AG09319 (cell line): ENCODE measurements at regions not wholly inside any gene's neighbourhood (a gene's known extent, or its start where the extent isn't known, plus 50 kb on each side); places are given as distances from the start of the nearest gene placed in this dataset.

ENCODE experiments used
- DNase-seq: peaks from one replicate; pipeline ENCODE4 v3.0.0-alpha.2; 2010; ENCODE audit warnings: low read depth; ENCODE audit errors: extremely low read depth
- CTCF ChIP-seq: IDR thresholded peaks from 2 replicates; pipeline ENCODE4 v1.5.1; 2011; ENCODE audit warnings: low read depth, mild to moderate bottlenecking, inconsistent platforms, low read length, moderate library complexity

- peak; percentile 97 for TF ChIP-seq CTCF
- no peak for DNase-seq
Observed at GRCh38 chr15:70488002-70488605, 275.3 kb downstream of the UACA start.

GRCh38 chr15:70487387-70487740 is 276.0 kb downstream of the UACA start:
- DNase-seq: no peak
- no peak for TF ChIP-seq CTCF

- TF ChIP-seq CTCF: no peak
- peak; percentile 65 for DNase-seq
Observed at GRCh38 chr15:70486451-70487386, 276.6 kb downstream of the UACA start.

- no peak for DNase-seq
- TF ChIP-seq CTCF: no peak
Observed at GRCh38 chr15:70486012-70486411, 277.3 kb downstream of the UACA start.

- no peak for TF ChIP-seq CTCF
- DNase-seq: no peak
Observed at GRCh38 chr15:70484993-70485392, 278.4 kb downstream of the UACA start.

- no peak for TF ChIP-seq CTCF
- no peak for DNase-seq
Observed at GRCh38 chr15:70483513-70483912, 279.8 kb downstream of the UACA start.

GRCh38 chr15:70480196-70480856 is 283.0 kb downstream of the UACA start:
- no peak for TF ChIP-seq CTCF
- no peak for DNase-seq
